CD4-positive, alpha-beta T cell treated with Interleukin-4 for 4 hours (primary cell): ENCODE measurements at regions not wholly inside any gene's neighbourhood (a gene's known extent, or its start where the extent isn't known, plus 50 kb on each side); places are given as distances from the start of the nearest gene placed in this dataset.

ENCODE experiments used
- DNase-seq: peaks from one replicate; pipeline ENCODE4 v3.0.0-alpha.2; 2020

- no peak for DNase-seq
Observed at GRCh38 chr13:34422956-34423355, 519.1 kb upstream of the NBEA start.

GRCh38 chr13:34425327-34425949 is 516.6 kb upstream of the NBEA start:
- no peak for DNase-seq

- DNase-seq = no peak
Observed at GRCh38 chr13:34428911-34429310, 513.2 kb upstream of the NBEA start.

GRCh38 chr13:34430294-34430693 is 511.8 kb upstream of the NBEA start:
- no peak for DNase-seq

GRCh38 chr13:34431827-34432581 is 510.1 kb upstream of the NBEA start:
- no peak for DNase-seq

- no peak for DNase-seq
Observed at GRCh38 chr13:34435338-34435737, 506.7 kb upstream of the NBEA start.

- no peak for DNase-seq
Observed at GRCh38 chr13:34437873-34438272, 504.2 kb upstream of the NBEA start.

- DNase-seq = no peak
Observed at GRCh38 chr13:34452831-34453230, 489.2 kb upstream of the NBEA start.

GRCh38 chr13:34458756-34459715 is 483.0 kb upstream of the NBEA start:
- no peak for DNase-seq

- DNase-seq = no peak
Observed at GRCh38 chr13:34459856-34460255, 482.2 kb upstream of the NBEA start.

- no peak for DNase-seq
Observed at GRCh38 chr13:34462843-34463242, 479.2 kb upstream of the NBEA start.

- DNase-seq = no peak
Observed at GRCh38 chr13:34464011-34464410, 478.1 kb upstream of the NBEA start.

- DNase-seq = no peak
Observed at GRCh38 chr13:34465423-34465922, 476.6 kb upstream of the NBEA start.

GRCh38 chr13:34466301-34466700 is 475.8 kb upstream of the NBEA start:
- DNase-seq = no peak

- DNase-seq = no peak
Observed at GRCh38 chr13:34467450-34468083, 474.5 kb upstream of the NBEA start.

- no peak for DNase-seq
Observed at GRCh38 chr13:34469196-34469986, 472.7 kb upstream of the NBEA start.

GRCh38 chr13:34474187-34474868 is 467.7 kb upstream of the NBEA start:
- no peak for DNase-seq

GRCh38 chr13:34478376-34478775 is 463.7 kb upstream of the NBEA start:
- no peak for DNase-seq

- DNase-seq = no peak
Observed at GRCh38 chr13:34502011-34502410, 440.1 kb upstream of the NBEA start.

GRCh38 chr13:34502621-34503020 is 439.4 kb upstream of the NBEA start:
- no peak for DNase-seq

- no peak for DNase-seq
Observed at GRCh38 chr13:34506796-34507195, 435.3 kb upstream of the NBEA start.
